IMR-90 (cell line): ENCODE measurements at regions not wholly inside any gene's neighbourhood (a gene's known extent, or its start where the extent isn't known, plus 50 kb on each side); places are given as distances from the start of the nearest gene placed in this dataset.

Source experiments
- ATAC-seq: fragments of 200-7000 bp; cut with Tn5 transposase; 2 replicates; pipeline ENCODE4 v1.9.1; 2020; ENCODE audit warnings: low read depth, mild to moderate bottlenecking, moderate library complexity
- BruUV-seq: library from RNA; stranded (reverse); fragments of 400-500 nt; replicated peaks from 2 replicates; lab custom pipeline; 2021; lab: Mats Ljungman, UMichigan
- CTCF ChIA-PET: fragments of 300-600 bp; formaldehyde crosslinking; extraction: SDS; loops from one replicate; lab custom pipeline; 2021; ENCODE audit warnings: antibody characterized with exemption; lab: Yijun Ruan, JAX
- POLR2A ChIA-PET: fragments of 300-600 bp; sonication (Branson Sonifier 250); formaldehyde crosslinking; loops from one replicate; lab custom pipeline; 2022; ENCODE audit warnings: antibody characterized with exemption; ENCODE audit not compliant: unreplicated experiment; lab: Charles Lee
- DNase-seq: peaks from one replicate; pipeline ENCODE4 v3.0.0; 2013
- H2AFZ ChIP-seq: replicated peaks from 2 replicates; pipeline ENCODE3; 2013; ENCODE audit warnings: low read length, mild to moderate bottlenecking; ENCODE audit not compliant: poor library complexity
- H2AK5ac ChIP-seq: 2 replicates; pipeline ENCODE4 v1.6.1; 2013; ENCODE audit warnings: low read depth, low read length, inconsistent platforms
- H2AK9ac ChIP-seq: replicated peaks from 2 replicates; pipeline ENCODE3; 2013; ENCODE audit warnings: mild to moderate bottlenecking, low read depth, low read length, moderate library complexity; ENCODE audit not compliant: poor library complexity
- H2BK120ac ChIP-seq: 2 replicates; pipeline ENCODE4 v1.6.1; 2013; ENCODE audit warnings: low read depth, low read length, inconsistent platforms
- H2BK15ac ChIP-seq: 3 replicates; pipeline ENCODE4 v1.6.1; 2013; ENCODE audit warnings: low read depth, low read length, inconsistent platforms
- H2BK20ac ChIP-seq: 2 replicates; pipeline ENCODE4 v1.6.1; 2013; ENCODE audit warnings: low read depth, mild to moderate bottlenecking, inconsistent platforms, low read length, moderate library complexity
- H2BK5ac ChIP-seq: 2 replicates; pipeline ENCODE4 v1.6.1; 2013; ENCODE audit warnings: mild to moderate bottlenecking, low read depth, low read length, inconsistent platforms; ENCODE audit not compliant: poor library complexity, severe bottlenecking
- H3K14ac ChIP-seq: replicated peaks from 2 replicates; pipeline ENCODE4 v1.6.1; 2013; ENCODE audit warnings: low read depth, low read length, inconsistent platforms
- H3K18ac ChIP-seq: 2 replicates; pipeline ENCODE4 v1.6.1; 2013; ENCODE audit warnings: low read depth, low read length, control low read depth
- H3K23ac ChIP-seq: 2 replicates; pipeline ENCODE4 v1.6.1; 2013; ENCODE audit warnings: low read depth, low read length, inconsistent platforms
- H3K27ac ChIP-seq: 2 replicates; pipeline ENCODE4 v1.5.1; 2013; ENCODE audit warnings: mild to moderate bottlenecking, control low read depth, low read length; ENCODE audit not compliant: insufficient read depth
- H3K27me3 ChIP-seq: 2 replicates; pipeline ENCODE4 v1.6.1; 2013; ENCODE audit warnings: low read length; ENCODE audit not compliant: control insufficient read depth, insufficient read depth
- H3K36me3 ChIP-seq: 2 replicates; pipeline ENCODE4 v1.6.1; 2013; ENCODE audit warnings: low read length, mixed read lengths; ENCODE audit not compliant: control insufficient read depth, insufficient read depth
- H3K4ac ChIP-seq: 2 replicates; pipeline ENCODE4 v1.6.1; 2013; ENCODE audit warnings: low read depth, low read length, inconsistent platforms
- H3K4me1 ChIP-seq: 2 replicates; pipeline ENCODE4 v1.6.1; 2013; ENCODE audit warnings: low read length, mixed read lengths; ENCODE audit not compliant: control insufficient read depth, insufficient read depth
- H3K4me2 ChIP-seq: 2 replicates; pipeline ENCODE4 v1.6.1; 2013; ENCODE audit warnings: low read depth, mild to moderate bottlenecking, control low read depth, low read length, moderate library complexity
- H3K4me3 ChIP-seq: 2 replicates; pipeline ENCODE4 v1.5.1; 2013; ENCODE audit warnings: low read depth, mild to moderate bottlenecking, control low read depth, low read length, moderate library complexity; ENCODE audit not compliant: insufficient read depth
- H3K56ac ChIP-seq: 2 replicates; pipeline ENCODE4 v1.6.1; 2013; ENCODE audit warnings: low read length, inconsistent platforms; ENCODE audit not compliant: insufficient read depth; ENCODE audit errors: extremely low read depth
- H3K79me1 ChIP-seq, 2 experiments: 2 replicates each; pipeline ENCODE4 v1.6.1; 2013; ENCODE audit warnings: low read length in 2 of 2, inconsistent platforms in 1 of 2, low read depth in 1 of 2
- H3K9ac ChIP-seq: 2 replicates; pipeline ENCODE4 v1.6.1; 2013; ENCODE audit warnings: low read depth, low read length, control low read depth
- H3K9me1 ChIP-seq: 2 replicates; pipeline ENCODE4 v1.6.1; 2013; ENCODE audit warnings: low read length, inconsistent platforms; ENCODE audit not compliant: insufficient read depth
- H3K9me3 ChIP-seq: 2 replicates; pipeline ENCODE4 v1.6.1; 2013; ENCODE audit warnings: low read length; ENCODE audit not compliant: control insufficient read depth, insufficient read depth
- H4K20me1 ChIP-seq: 2 replicates; pipeline ENCODE4 v1.6.1; 2013; ENCODE audit warnings: low read length, inconsistent platforms; ENCODE audit not compliant: insufficient read depth
- H4K5ac ChIP-seq: 2 replicates; pipeline ENCODE4 v1.6.1; 2013; ENCODE audit warnings: mild to moderate bottlenecking, low read depth, low read length, control low read depth
- H4K8ac ChIP-seq, 2 experiments: 2 replicates each; pipeline ENCODE4 v1.6.1; 2013; ENCODE audit warnings: low read depth in 2 of 2, low read length in 2 of 2, control low read depth in 1 of 2, inconsistent platforms in 1 of 2
- H4K91ac ChIP-seq: 2 replicates; pipeline ENCODE4 v1.6.1; 2013; ENCODE audit warnings: low read depth, low read length, inconsistent platforms; ENCODE audit not compliant: insufficient read depth
- BHLHE40 ChIP-seq: fragments of 150-350 bp; IDR thresholded peaks from 2 replicates; pipeline ENCODE4 v1.6.1; 2016; ENCODE audit warnings: mild to moderate bottlenecking, low read depth, low read length
- CEBPB ChIP-seq: IDR thresholded peaks from 2 replicates; pipeline ENCODE4 v1.6.1; 2012; ENCODE audit warnings: low read depth, low read length, improper control_type of control experiment
- CHD1 ChIP-seq: IDR thresholded peaks from 2 replicates; pipeline ENCODE4 v1.6.1; 2012; ENCODE audit warnings: low read depth, low read length, improper control_type of control experiment
- CTCF ChIP-seq: conservative IDR thresholded peaks from 2 replicates; pipeline ENCODE4 v1.5.1; 2012; ENCODE audit warnings: mild to moderate bottlenecking, low read depth, low read length, improper control_type of control experiment
- ELK1 ChIP-seq: fragments of 150-350 bp; IDR thresholded peaks from 2 replicates; pipeline ENCODE4 v1.6.1; 2016; ENCODE audit warnings: low read depth, mild to moderate bottlenecking, low read length, moderate library complexity, borderline replicate concordance
- FOS ChIP-seq: fragments of 150-350 bp; IDR thresholded peaks from 2 replicates; pipeline ENCODE4 v1.6.1; 2016; ENCODE audit warnings: low read depth, low read length
- MAFK ChIP-seq: IDR thresholded peaks from 2 replicates; pipeline ENCODE4 v1.6.1; 2012; ENCODE audit warnings: low read depth, low read length, improper control_type of control experiment
- MAZ ChIP-seq: IDR thresholded peaks from 2 replicates; pipeline ENCODE4 v1.6.1; 2012; ENCODE audit warnings: low read depth, mild to moderate bottlenecking, low read length, improper control_type of control experiment, moderate library complexity, borderline replicate concordance
- MXI1 ChIP-seq: IDR thresholded peaks from 2 replicates; pipeline ENCODE4 v1.6.1; 2012; ENCODE audit warnings: low read depth, mild to moderate bottlenecking, low read length, moderate library complexity, borderline replicate concordance
- NFE2L2 ChIP-seq: fragments of 150-350 bp; IDR thresholded peaks from 2 replicates; pipeline ENCODE4 v1.6.1; 2016; ENCODE audit warnings: low read depth, mild to moderate bottlenecking, low read length
- POLR2A ChIP-seq: IDR thresholded peaks from 2 replicates; pipeline ENCODE4 v1.6.1; 2012; ENCODE audit warnings: mild to moderate bottlenecking, low read depth, low read length
- RAD21 ChIP-seq: IDR thresholded peaks from 2 replicates; pipeline ENCODE4 v1.6.1; 2012; ENCODE audit warnings: low read length, improper control_type of control experiment
- RCOR1 ChIP-seq: IDR thresholded peaks from 2 replicates; pipeline ENCODE4 v1.6.1; 2012; ENCODE audit warnings: mild to moderate bottlenecking, low read length, improper control_type of control experiment; ENCODE audit not compliant: insufficient replicate concordance
- RFX5 ChIP-seq: IDR thresholded peaks from 2 replicates; pipeline ENCODE4 v1.8.0; 2012; ENCODE audit warnings: low read depth, mild to moderate bottlenecking, low read length, moderate library complexity
- SMC3 ChIP-seq: fragments of 150-350 bp; IDR thresholded peaks from 2 replicates; pipeline ENCODE4 v1.6.1; 2016; ENCODE audit warnings: low read depth, mild to moderate bottlenecking, antibody characterized with exemption, low read length, moderate library complexity
- WGBS, 2 experiments: methylation state at CpG; one replicate each; pipeline versions ENCODE4 v1.1.5 to v1.1.7; 2013; ENCODE audit warnings: missing lambda C conversion rate in 2 of 2; ENCODE audit not compliant: insufficient read length in 1 of 2; ENCODE audit errors: extremely low coverage in 2 of 2; 5-methylcytosine and 5-hydroxymethylcytosine counted together
- dilution Hi-C: fragments of 300-500 bp; cut with HindIII; formaldehyde crosslinking; loops from one replicate; pipeline ENCODE4 v1.14.3; 2018; ENCODE audit warnings: low sequenced_read_pairs; ENCODE audit not compliant: unreplicated experiment
- in situ Hi-C: fragments of 300-500 bp; cut with MboI; formaldehyde crosslinking; loops from 3 replicates; pipeline ENCODE4 v1.14.3; 2019; ENCODE audit warnings: low sequenced_read_pairs, inconsistent platforms, mixed read lengths
- intact Hi-C: fragments of 100-400 bp; cut with micrococcal nuclease; formaldehyde crosslinking; loops from 2 replicates; pipeline ENCODE4 v1.10.0; 2022
- TF ChIP-seq, protein P1 (sequence below): fragments of 150-350 bp; IDR thresholded peaks from 2 replicates; pipeline ENCODE4 v1.6.1; 2017; ENCODE audit warnings: mild to moderate bottlenecking, antibody characterized with exemption, low read length, low read depth

GRCh38 chr1:168879896-168880734 is 151.1 kb upstream of the DPT start:
- no peak for ATAC-seq
- Histone ChIP-seq H3K27me3 (no peaks in the 10 kb centered on the region), H3K79me1 (no peaks in the 10 kb centered on the region), H3K4ac (no peak overlapping the region), H3K4me1 (no peaks in the 10 kb centered on the region), H3K23ac (no peak overlapping the region), H3K9ac (no peak overlapping the region), H3K18ac (no peak overlapping the region), H3K56ac (no peak overlapping the region), H3K14ac (no peak overlapping the region), H3K4me3 (no peak overlapping the region), H4K20me1 (no peaks in the 10 kb centered on the region), H4K91ac (no peak overlapping the region), H3K9me3 (no peaks in the 10 kb centered on the region), H2BK5ac (no peak overlapping the region), H2AFZ (no peak overlapping the region), H2AK5ac (no peak overlapping the region), H4K5ac (no peak overlapping the region), H3K36me3 (no peaks in the 10 kb centered on the region), H4K8ac (no peak overlapping the region), H2BK20ac (no peak overlapping the region), H3K27ac (no peak overlapping the region), H2BK15ac (no peak overlapping the region), H3K4me2 (no peak overlapping the region; the same call in 1 of the 2 replicates), H2BK120ac (no peak overlapping the region), H3K9me1 (no peaks in the 10 kb centered on the region), H2AK9ac (no peak overlapping the region)
- in situ Hi-C loops (no loop called here), dilution Hi-C loops (no loop called here), intact Hi-C loops (no loop called here)
- BruUV-seq = no TSS peak
- ChIA-PET POLR2A (no interaction called here), CTCF (no interaction called here)
- DNase-seq = no peak
- TF ChIP-seq POLR2A (no peak), BHLHE40 (no peak), SMC3 (no peak), CHD1 (no peak), CTCF (no peak), NFE2L2 (no peak), RFX5 (no peak), MAZ (no peak), CEBPB (no peak), ELK1 (no peak), RAD21 (no peak), RCOR1 (no peak), MAFK (no peak), FOS (no peak), MXI1 (no peak)
- TF ChIP-seq, protein P1, sequence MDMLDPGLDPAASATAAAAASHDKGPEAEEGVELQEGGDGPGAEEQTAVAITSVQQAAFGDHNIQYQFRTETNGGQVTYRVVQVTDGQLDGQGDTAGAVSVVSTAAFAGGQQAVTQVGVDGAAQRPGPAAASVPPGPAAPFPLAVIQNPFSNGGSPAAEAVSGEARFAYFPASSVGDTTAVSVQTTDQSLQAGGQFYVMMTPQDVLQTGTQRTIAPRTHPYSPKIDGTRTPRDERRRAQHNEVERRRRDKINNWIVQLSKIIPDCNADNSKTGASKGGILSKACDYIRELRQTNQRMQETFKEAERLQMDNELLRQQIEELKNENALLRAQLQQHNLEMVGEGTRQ = no peak
- WGBS, 2 experiments = 17% methylated on average over 1 of the region's 10 CpGs; no CpG with 5 or more reads in 1 of the 2 experiments
